ENCODE measurements at regions not wholly inside any gene's neighbourhood (a gene's known extent, or its start where the extent isn't known, plus 50 kb on each side); places are given as distances from the start of the nearest gene placed in this dataset.

- no peak for TF ChIP-seq POLR2A (IDR thresholded peaks at IDR 0.05; ENCODE audit: low read depth)
- TF ChIP-seq CTCF (IDR thresholded peaks at IDR 0.05): no peak
These were observed 710.1 kb upstream of the STXBP6 start for GRCh38 chr14:25759920-25760655.

Measured in esophagus muscularis mucosa (tissue), 3 donors.